Stomach (tissue), 8 donors: ENCODE measurements at regions not wholly inside any gene's neighbourhood (a gene's known extent, or its start where the extent isn't known, plus 50 kb on each side); places are given as distances from the start of the nearest gene placed in this dataset.
A peak's percentile ranks its signal among the peaks of the same experiment; 100 is the strongest.

Experiments
- DNase-seq, 2 donors: peaks; one replicate each; pipeline versions ENCODE4 v3.0.0 to v3.0.0-alpha.2; 2013 to 2019
- H3K27ac ChIP-seq, 5 donors: fragments of 200-600 bp in 4 of 5; sonication (generic) in 4 of 5; one replicate each; pipeline ENCODE4 v1.5.1; 2013 to 2019; ENCODE audit warnings: mild to moderate bottlenecking in 1 of 5, moderate library complexity in 1 of 5
- H3K27me3 ChIP-seq, 3 donors: fragments of 200-600 bp; sonication (generic); one replicate each; pipeline ENCODE4 v1.5.1; 2017 to 2019; ENCODE audit warnings: mixed run types in 1 of 3
- H3K36me3 ChIP-seq, 4 donors: fragments of 200-600 bp; sonication (generic); 1 replicate in 3 of 4; 2 replicates in 1 of 4; pipeline ENCODE4 v1.5.1; 2016 to 2019
- H3K4me1 ChIP-seq, 4 donors: fragments of 200-600 bp; sonication (generic); one replicate each; pipeline ENCODE4 v1.5.1; 2016 to 2019
- H3K4me3 ChIP-seq, 4 donors: fragments of 200-600 bp; sonication (generic) in 3 of 4; one replicate each; pipeline ENCODE4 v1.5.1; 2016 to 2019; ENCODE audit warnings: mild to moderate bottlenecking in 1 of 4
- H3K9me3 ChIP-seq, 4 donors: fragments of 200-600 bp; sonication (generic); one replicate each; pipeline ENCODE4 v1.5.1; 2016 to 2019
- CTCF ChIP-seq, 7 experiments: fragments of 450-650 bp in 4 of 7; fragments of 200-600 bp in 3 of 7; sonication (generic) in 3 of 7; IDR thresholded peaks; one replicate each; pipeline ENCODE4 v1.5.1; 2016 to 2019; ENCODE audit warnings: antibody characterized with exemption in 7 of 7, control low read depth in 2 of 7, mild to moderate bottlenecking in 1 of 7
- EP300 ChIP-seq: sonication (generic); formaldehyde crosslinking; IDR thresholded peaks from one replicate; pipeline ENCODE4 v1.6.1; 2017; ENCODE audit warnings: antibody characterized with exemption
- POLR2A ChIP-seq, 4 donors: fragments of 450-650 bp; IDR thresholded peaks; one replicate each; pipeline ENCODE4 v1.6.1; 2016; ENCODE audit warnings: antibody characterized with exemption in 4 of 4, control low read depth in 2 of 4, mild to moderate bottlenecking in 1 of 4, moderate library complexity in 1 of 4
- POLR2AphosphoS5 ChIP-seq, 3 donors: sonication (generic); formaldehyde crosslinking; IDR thresholded peaks; one replicate each; pipeline ENCODE4 v1.6.1; 2016; ENCODE audit warnings: antibody characterized with exemption in 3 of 3
- WGBS, 5 donors: extraction: QIAGEN DNeasy Blood & Tissue Kit in 3 of 5; methylation state at CpG; one replicate each; pipeline versions ENCODE4 v1.1.5 to v1.1.7; 2013 to 2018; 5-methylcytosine and 5-hydroxymethylcytosine counted together
- intact Hi-C: fragments of 100-400 bp; cut with DNase I; formaldehyde crosslinking; loops from one replicate; pipeline ENCODE4 v1.15.1; 2023; ENCODE audit warnings: low total_unique reads
- donor health status: healthy with polysubstance abuse.
- donor health status: Bipolar disorder and iron deficiency.
- donor health status: healthy.

DNA sequence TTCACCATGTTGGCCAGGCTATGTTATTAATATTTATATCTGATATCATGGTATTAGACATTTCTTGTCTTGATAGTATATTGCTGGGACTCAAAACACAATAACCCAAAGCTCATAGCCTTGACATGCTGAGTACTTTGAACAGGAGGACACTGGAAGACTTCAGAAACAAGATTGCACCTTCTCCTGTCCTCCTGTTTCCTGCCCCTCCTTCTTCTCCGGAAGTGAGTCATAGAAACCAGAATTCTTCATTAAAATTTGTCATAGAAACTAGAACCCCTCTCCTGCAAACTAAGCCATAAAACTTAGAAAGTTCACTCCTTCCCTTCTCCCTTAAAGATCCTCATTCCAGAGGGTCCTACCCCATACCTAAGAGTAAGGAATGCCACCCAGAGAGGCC lies 400.2 kb downstream of the SLITRK5 start:
- intact Hi-C loops, result no loop called here
- DNase-seq, result no peak
- TF ChIP-seq POLR2AphosphoS5 (IDR thresholded peaks at IDR 0.05) (no peak), EP300 (no peak), CTCF (IDR thresholded peaks at IDR 0.05) (no peak), POLR2A (IDR thresholded peaks at IDR 0.05) (no peak)
- no peaks in the 10 kb centered on the region for H3K27me3 ChIP-seq
- no peaks in the 10 kb centered on the region for H3K4me1 ChIP-seq
- WGBS, 5 donors, result 76 to 93% (median 91%) methylated on average over 1 of the region's 1 CpG
- no peak overlapping the region for H3K27ac ChIP-seq
- no peaks in the 10 kb centered on the region for H3K36me3 ChIP-seq
- H3K9me3 ChIP-seq, result no peaks in the 10 kb centered on the region
- no peak overlapping the region for H3K4me3 ChIP-seq

GRCh38 chr13:88074794-88075510 lies 403.8 kb downstream of the SLITRK5 start:
- Histone ChIP-seq H3K9me3 (no peaks in the 10 kb centered on the region), H3K4me3 (no peak overlapping the region), H3K27ac (no peak overlapping the region), H3K36me3 (no peaks in the 10 kb centered on the region), H3K27me3 (no peaks in the 10 kb centered on the region), H3K4me1 (no peaks in the 10 kb centered on the region)
- DNase-seq, result peak in 1 of 2 donors; percentile 59
- 62 to 76% (median 73%) methylated on average over 5 of the region's 5 CpGs for WGBS, 5 donors
- intact Hi-C loops, result no loop called here
- TF ChIP-seq EP300, result no peak
- no peak for TF ChIP-seq POLR2A (IDR thresholded peaks at IDR 0.05)
- no peak for TF ChIP-seq POLR2AphosphoS5 (IDR thresholded peaks at IDR 0.05)
- no peak for TF ChIP-seq CTCF (IDR thresholded peaks at IDR 0.05)

DNA sequence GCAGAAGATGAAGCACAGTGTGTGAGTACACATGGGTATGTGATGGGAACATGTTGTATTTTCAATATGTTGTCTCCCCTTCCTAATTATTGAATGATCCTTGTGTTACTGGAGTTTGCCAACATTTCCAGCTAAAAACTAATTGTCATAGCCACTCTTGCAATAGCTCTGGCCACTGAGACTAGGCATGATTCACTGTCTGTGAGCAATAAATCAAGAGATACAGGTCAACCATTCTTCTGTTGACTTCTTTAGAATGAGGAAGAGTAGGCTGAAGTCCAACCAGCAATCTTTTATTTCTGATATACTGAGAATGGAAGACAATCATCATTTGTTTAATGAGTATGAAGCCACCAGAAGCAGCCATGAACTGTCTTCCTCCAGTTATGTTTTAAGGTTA lies 413.9 kb downstream of the SLITRK5 start:
- H3K4me3 ChIP-seq, result no peak overlapping the region
- intact Hi-C loops, result no loop called here
- H3K27ac ChIP-seq, result no peak overlapping the region
- no peaks in the 10 kb centered on the region for H3K27me3 ChIP-seq
- no peak for DNase-seq
- no peaks in the 10 kb centered on the region for H3K36me3 ChIP-seq
- no peaks in the 10 kb centered on the region for H3K4me1 ChIP-seq
- no peaks in the 10 kb centered on the region for H3K9me3 ChIP-seq
- TF ChIP-seq POLR2A (IDR thresholded peaks at IDR 0.05) (no peak), CTCF (IDR thresholded peaks at IDR 0.05) (no peak), POLR2AphosphoS5 (IDR thresholded peaks at IDR 0.05) (no peak), EP300 (no peak)

DNA sequence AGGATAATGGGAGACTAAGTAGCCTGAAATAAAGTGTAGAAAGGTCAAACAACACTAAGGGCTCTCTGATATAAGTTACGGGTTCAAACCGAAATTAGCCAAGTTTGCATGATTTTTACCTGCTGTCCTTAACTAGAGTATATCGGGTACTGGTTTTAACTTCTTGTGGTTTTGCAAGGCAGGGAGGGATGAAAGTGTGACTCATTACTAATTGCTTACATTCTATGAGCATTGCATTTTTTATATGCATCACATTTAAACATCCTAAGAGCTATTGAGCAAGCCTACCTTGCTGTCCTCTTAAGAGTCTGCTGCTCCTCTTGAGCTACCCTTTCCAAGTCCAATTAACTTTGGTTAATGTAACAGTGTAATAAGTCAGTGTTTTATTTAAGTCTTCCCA lies 415.4 kb downstream of the SLITRK5 start:
- 82 to 97% (median 94%) methylated on average over 3 of the region's 3 CpGs for WGBS, 5 donors
- H3K27ac ChIP-seq, result no peak overlapping the region
- H3K36me3 ChIP-seq, result no peaks in the 10 kb centered on the region
- intact Hi-C loops, result no loop called here
- no peaks in the 10 kb centered on the region for H3K27me3 ChIP-seq
- no peak for TF ChIP-seq CTCF (IDR thresholded peaks at IDR 0.05)
- no peak for TF ChIP-seq POLR2A (IDR thresholded peaks at IDR 0.05)
- TF ChIP-seq EP300, result no peak
- TF ChIP-seq POLR2AphosphoS5 (IDR thresholded peaks at IDR 0.05), result no peak
- H3K9me3 ChIP-seq, result no peaks in the 10 kb centered on the region
- no peaks in the 10 kb centered on the region for H3K4me1 ChIP-seq
- DNase-seq, result no peak
- H3K4me3 ChIP-seq, result no peak overlapping the region
